ENCODE measurements at regions not wholly inside any gene's neighbourhood (a gene's known extent, or its start where the extent isn't known, plus 50 kb on each side); places are given as distances from the start of the nearest gene placed in this dataset.
"Not testable (repeated sequence)": the region's sequence is repeated elsewhere in the genome, so short reads cannot be mapped to it uniquely, and the experiment has no call there.

DNA sequence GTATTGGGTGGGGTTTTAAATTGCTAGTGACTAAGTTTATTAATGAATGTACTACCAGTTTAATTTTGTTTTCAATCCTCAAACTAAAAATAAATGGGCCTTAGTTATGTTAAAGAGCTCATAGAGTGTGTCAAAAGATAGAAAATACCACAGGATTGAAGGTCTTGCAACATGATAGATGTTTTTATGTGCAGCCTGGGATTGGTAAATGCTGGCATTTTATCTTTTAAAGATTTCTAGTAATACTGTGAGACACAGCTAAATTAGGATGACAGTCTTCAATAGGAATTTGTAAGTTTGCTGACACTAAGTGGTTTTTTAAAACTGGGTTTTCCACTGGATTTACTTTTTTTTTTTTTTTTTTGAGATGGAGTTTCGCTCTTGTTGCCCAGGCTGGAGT, 122.3 kb downstream of the HAUS1 start:
- 95% methylated on average over 1 of the region's 1 CpG for WGBS
- H3K9ac ChIP-seq (ENCODE audit: low read depth in 1 of 2, low read length in 2 of 2): no peak overlapping the region

DNA sequence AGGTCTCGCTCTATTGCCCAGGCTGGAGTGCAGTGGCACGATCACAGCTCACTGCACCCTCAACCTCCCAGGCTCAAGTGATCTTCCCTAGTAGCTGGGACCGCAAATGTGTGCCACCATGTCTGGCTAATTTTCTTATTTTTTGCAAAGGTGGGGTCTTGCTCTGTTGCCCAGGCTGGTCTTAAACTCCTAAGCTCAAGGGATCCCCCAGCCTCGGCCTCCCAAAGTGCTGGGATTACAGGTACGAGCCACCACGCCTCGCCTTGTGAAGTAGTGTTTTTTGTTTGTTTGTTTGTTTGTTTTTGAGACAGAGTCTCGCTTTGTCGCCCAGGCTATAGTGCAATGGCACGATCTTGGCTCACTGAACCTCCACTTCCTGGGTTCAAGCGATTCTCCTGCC, 125.5 kb downstream of the HAUS1 start:
- WGBS: 88% methylated on average over 11 of the region's 11 CpGs
- not testable (repeated sequence) for H3K4me3 ChIP-seq (ENCODE audit: low read depth in 1 of 3, low read length in 3 of 3); H3K4me1 ChIP-seq (ENCODE audit: control insufficient read depth in 4 of 4, insufficient read depth in 4 of 4, low read length in 3 of 4); H3K9me3 ChIP-seq (ENCODE audit: control insufficient read depth in 4 of 4, low read length in 3 of 4); DNase-seq (ENCODE audit: low spot score); H3K9ac ChIP-seq (ENCODE audit: low read depth in 1 of 2, low read length in 2 of 2); H3K27ac ChIP-seq (ENCODE audit: low read depth in 1 of 2, low read length in 2 of 2); H3K27me3 ChIP-seq (ENCODE audit: control insufficient read depth in 4 of 4, insufficient read depth in 4 of 4, low read length in 3 of 4); H3K36me3 ChIP-seq (ENCODE audit: control insufficient read depth in 4 of 4, insufficient read depth in 3 of 4, low read depth in 1 of 4, low read length in 3 of 4)

More for the DNA sequence above, 122.3 kb downstream of the HAUS1 start:
- Histone ChIP-seq H3K27me3 (ENCODE audit: control insufficient read depth in 4 of 4, insufficient read depth in 4 of 4, low read length in 3 of 4) (no peaks in the 10 kb centered on the region), H3K27ac (ENCODE audit: low read depth in 1 of 2, low read length in 2 of 2) (no peak overlapping the region), H3K9me3 (ENCODE audit: control insufficient read depth in 4 of 4, low read length in 3 of 4) (no peaks in the 10 kb centered on the region), H3K4me1 (ENCODE audit: control insufficient read depth in 4 of 4, insufficient read depth in 4 of 4, low read length in 3 of 4) (peaks cover 0 to 2% (median 0%) of the 10 kb centered on the region in 4 donors), H3K4me3 (ENCODE audit: low read depth in 1 of 3, low read length in 3 of 3) (no peak overlapping the region), H3K36me3 (ENCODE audit: control insufficient read depth in 4 of 4, insufficient read depth in 3 of 4, low read depth in 1 of 4, low read length in 3 of 4) (peaks cover 0 to 4% (median under 1%) of the 10 kb centered on the region in 4 donors)
- TF ChIP-seq FOXA2 (IDR thresholded peaks at IDR 0.05): no peak
- TF ChIP-seq GABPA (IDR thresholded peaks at IDR 0.05 in 1 of 2, conservative IDR thresholded peaks at IDR 0.05 in 1 of 2): no peak
- no peak for TF ChIP-seq RAD21 (IDR thresholded peaks at IDR 0.05)
- TF ChIP-seq JUND (IDR thresholded peaks at IDR 0.05): no peak
- no peak for TF ChIP-seq NR2F2 (IDR thresholded peaks at IDR 0.05)
- no peak for TF ChIP-seq TAF1 (conservative IDR thresholded peaks at IDR 0.05)
- DNase-seq (ENCODE audit: low spot score): no peak

GRCh38 chr18:46236156-46236555, 132.0 kb downstream of the HAUS1 start:
- DNase-seq (ENCODE audit: low spot score): no peak
- Histone ChIP-seq H3K4me1 (ENCODE audit: control insufficient read depth in 4 of 4, insufficient read depth in 4 of 4, low read length in 3 of 4) (peaks cover 0 to 3% (median 2%) of the 10 kb centered on the region in 4 donors), H3K9ac (ENCODE audit: low read depth in 1 of 2, low read length in 2 of 2) (no peak overlapping the region), H3K27me3 (ENCODE audit: control insufficient read depth in 4 of 4, insufficient read depth in 4 of 4, low read length in 3 of 4) (no peaks in the 10 kb centered on the region), H3K4me3 (ENCODE audit: low read depth in 1 of 3, low read length in 3 of 3) (no peak overlapping the region), H3K27ac (ENCODE audit: low read depth in 1 of 2, low read length in 2 of 2) (no peak overlapping the region), H3K9me3 (ENCODE audit: control insufficient read depth in 4 of 4, low read length in 3 of 4) (no peaks in the 10 kb centered on the region), H3K36me3 (ENCODE audit: control insufficient read depth in 4 of 4, insufficient read depth in 3 of 4, low read depth in 1 of 4, low read length in 3 of 4) (no peaks in the 10 kb centered on the region)
- TF ChIP-seq RAD21 (IDR thresholded peaks at IDR 0.05): no peak
- TF ChIP-seq HNF4A (conservative IDR thresholded peaks at IDR 0.05): peak in 1 of 2 donors; percentile 10
- WGBS: 60% methylated on average over 4 of the region's 4 CpGs

DNA sequence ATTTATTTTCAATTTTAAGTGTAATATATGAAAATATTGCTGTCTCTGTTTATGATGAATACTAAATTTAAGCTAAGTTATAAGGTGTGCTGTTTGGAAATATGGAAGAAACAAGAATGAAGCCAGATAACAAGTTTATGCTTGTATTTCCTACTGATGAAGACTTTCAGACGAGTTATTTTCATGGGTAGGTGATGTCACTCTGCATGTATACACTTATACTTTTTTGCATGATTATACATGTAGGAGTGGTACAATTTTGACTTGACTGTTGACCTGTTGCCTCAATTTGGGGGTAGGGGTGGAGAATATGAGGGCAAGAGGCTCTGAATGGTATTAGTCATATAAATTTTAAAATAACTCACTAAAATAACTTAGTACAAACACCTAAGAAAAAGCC, 133.7 kb downstream of the HAUS1 start:
- H3K27ac ChIP-seq (ENCODE audit: low read depth in 1 of 2, low read length in 2 of 2): no peak overlapping the region
- H3K27me3 ChIP-seq (ENCODE audit: control insufficient read depth in 4 of 4, insufficient read depth in 4 of 4, low read length in 3 of 4): no peaks in the 10 kb centered on the region
- H3K9me3 ChIP-seq (ENCODE audit: control insufficient read depth in 4 of 4, low read length in 3 of 4): no peaks in the 10 kb centered on the region
- no peak for TF ChIP-seq EGR1 (IDR thresholded peaks at IDR 0.05; ENCODE audit: low read depth in 2 of 2)
- DNase-seq (ENCODE audit: low spot score): no peak
- H3K4me3 ChIP-seq (ENCODE audit: low read depth in 1 of 3, low read length in 3 of 3): no peak overlapping the region
- no peaks in the 10 kb centered on the region for H3K36me3 ChIP-seq (ENCODE audit: control insufficient read depth in 4 of 4, insufficient read depth in 3 of 4, low read depth in 1 of 4, low read length in 3 of 4)
- H3K9ac ChIP-seq (ENCODE audit: low read depth in 1 of 2, low read length in 2 of 2): no peak overlapping the region
- H3K4me1 ChIP-seq (ENCODE audit: control insufficient read depth in 4 of 4, insufficient read depth in 4 of 4, low read length in 3 of 4): peaks cover 0 to 3% (median 2%) of the 10 kb centered on the region in 4 donors
- WGBS: 98% methylated on average over 1 of the region's 1 CpG

- Histone ChIP-seq H3K27me3 (ENCODE audit: control insufficient read depth in 4 of 4, insufficient read depth in 4 of 4, low read length in 3 of 4) (no peaks in the 10 kb centered on the region), H3K9me3 (ENCODE audit: control insufficient read depth in 4 of 4, low read length in 3 of 4) (no peaks in the 10 kb centered on the region), H3K36me3 (ENCODE audit: control insufficient read depth in 4 of 4, insufficient read depth in 3 of 4, low read depth in 1 of 4, low read length in 3 of 4) (no peaks in the 10 kb centered on the region), H3K4me1 (ENCODE audit: control insufficient read depth in 4 of 4, insufficient read depth in 4 of 4, low read length in 3 of 4) (peaks cover 0 to 3% (median 2%) of the 10 kb centered on the region in 4 donors), H3K9ac (ENCODE audit: low read depth in 1 of 2, low read length in 2 of 2) (no peak overlapping the region), H3K27ac (ENCODE audit: low read depth in 1 of 2, low read length in 2 of 2) (no peak overlapping the region), H3K4me3 (ENCODE audit: low read depth in 1 of 3, low read length in 3 of 3) (no peak overlapping the region)
- DNase-seq (ENCODE audit: low spot score): no peak
- TF ChIP-seq FOXA2 (IDR thresholded peaks at IDR 0.05) (no peak), HNF4A (conservative IDR thresholded peaks at IDR 0.05) (no peak), TAF1 (conservative IDR thresholded peaks at IDR 0.05) (no peak)
- TF ChIP-seq, protein P1, sequence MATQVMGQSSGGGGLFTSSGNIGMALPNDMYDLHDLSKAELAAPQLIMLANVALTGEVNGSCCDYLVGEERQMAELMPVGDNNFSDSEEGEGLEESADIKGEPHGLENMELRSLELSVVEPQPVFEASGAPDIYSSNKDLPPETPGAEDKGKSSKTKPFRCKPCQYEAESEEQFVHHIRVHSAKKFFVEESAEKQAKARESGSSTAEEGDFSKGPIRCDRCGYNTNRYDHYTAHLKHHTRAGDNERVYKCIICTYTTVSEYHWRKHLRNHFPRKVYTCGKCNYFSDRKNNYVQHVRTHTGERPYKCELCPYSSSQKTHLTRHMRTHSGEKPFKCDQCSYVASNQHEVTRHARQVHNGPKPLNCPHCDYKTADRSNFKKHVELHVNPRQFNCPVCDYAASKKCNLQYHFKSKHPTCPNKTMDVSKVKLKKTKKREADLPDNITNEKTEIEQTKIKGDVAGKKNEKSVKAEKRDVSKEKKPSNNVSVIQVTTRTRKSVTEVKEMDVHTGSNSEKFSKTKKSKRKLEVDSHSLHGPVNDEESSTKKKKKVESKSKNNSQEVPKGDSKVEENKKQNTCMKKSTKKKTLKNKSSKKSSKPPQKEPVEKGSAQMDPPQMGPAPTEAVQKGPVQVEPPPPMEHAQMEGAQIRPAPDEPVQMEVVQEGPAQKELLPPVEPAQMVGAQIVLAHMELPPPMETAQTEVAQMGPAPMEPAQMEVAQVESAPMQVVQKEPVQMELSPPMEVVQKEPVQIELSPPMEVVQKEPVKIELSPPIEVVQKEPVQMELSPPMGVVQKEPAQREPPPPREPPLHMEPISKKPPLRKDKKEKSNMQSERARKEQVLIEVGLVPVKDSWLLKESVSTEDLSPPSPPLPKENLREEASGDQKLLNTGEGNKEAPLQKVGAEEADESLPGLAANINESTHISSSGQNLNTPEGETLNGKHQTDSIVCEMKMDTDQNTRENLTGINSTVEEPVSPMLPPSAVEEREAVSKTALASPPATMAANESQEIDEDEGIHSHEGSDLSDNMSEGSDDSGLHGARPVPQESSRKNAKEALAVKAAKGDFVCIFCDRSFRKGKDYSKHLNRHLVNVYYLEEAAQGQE (IDR thresholded peaks at IDR 0.05): no peak
These were observed 135.4 kb downstream of the HAUS1 start for GRCh38 chr18:46239549-46239948.

All from liver (tissue), 7 donors.